ENCODE measurements at regions not wholly inside any gene's neighbourhood (a gene's known extent, or its start where the extent isn't known, plus 50 kb on each side); places are given as distances from the start of the nearest gene placed in this dataset.
"Not testable (repeated sequence)": the region's sequence is repeated elsewhere in the genome, so short reads cannot be mapped to it uniquely, and the experiment has no call there.

GRCh38 chr2:228513480-228513879 lies 332.0 kb upstream of the SPHKAP start:
- not testable (repeated sequence) for TF ChIP-seq POLR2A, POLR2AphosphoS5 (IDR thresholded peaks at IDR 0.05)
- TF ChIP-seq, protein P1, sequence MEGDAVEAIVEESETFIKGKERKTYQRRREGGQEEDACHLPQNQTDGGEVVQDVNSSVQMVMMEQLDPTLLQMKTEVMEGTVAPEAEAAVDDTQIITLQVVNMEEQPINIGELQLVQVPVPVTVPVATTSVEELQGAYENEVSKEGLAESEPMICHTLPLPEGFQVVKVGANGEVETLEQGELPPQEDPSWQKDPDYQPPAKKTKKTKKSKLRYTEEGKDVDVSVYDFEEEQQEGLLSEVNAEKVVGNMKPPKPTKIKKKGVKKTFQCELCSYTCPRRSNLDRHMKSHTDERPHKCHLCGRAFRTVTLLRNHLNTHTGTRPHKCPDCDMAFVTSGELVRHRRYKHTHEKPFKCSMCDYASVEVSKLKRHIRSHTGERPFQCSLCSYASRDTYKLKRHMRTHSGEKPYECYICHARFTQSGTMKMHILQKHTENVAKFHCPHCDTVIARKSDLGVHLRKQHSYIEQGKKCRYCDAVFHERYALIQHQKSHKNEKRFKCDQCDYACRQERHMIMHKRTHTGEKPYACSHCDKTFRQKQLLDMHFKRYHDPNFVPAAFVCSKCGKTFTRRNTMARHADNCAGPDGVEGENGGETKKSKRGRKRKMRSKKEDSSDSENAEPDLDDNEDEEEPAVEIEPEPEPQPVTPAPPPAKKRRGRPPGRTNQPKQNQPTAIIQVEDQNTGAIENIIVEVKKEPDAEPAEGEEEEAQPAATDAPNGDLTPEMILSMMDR (IDR thresholded peaks at IDR 0.05), result not testable (repeated sequence)
